HuH-7.5 (cell line): ENCODE measurements at regions not wholly inside any gene's neighbourhood (a gene's known extent, or its start where the extent isn't known, plus 50 kb on each side); places are given as distances from the start of the nearest gene placed in this dataset.
A peak's percentile ranks its signal among the peaks of the same experiment; 100 is the strongest.

Experiments used
- DNase-seq: peaks from one replicate; pipeline ENCODE4 v3.0.0; 2011; ENCODE audit warnings: low spot score

DNA sequence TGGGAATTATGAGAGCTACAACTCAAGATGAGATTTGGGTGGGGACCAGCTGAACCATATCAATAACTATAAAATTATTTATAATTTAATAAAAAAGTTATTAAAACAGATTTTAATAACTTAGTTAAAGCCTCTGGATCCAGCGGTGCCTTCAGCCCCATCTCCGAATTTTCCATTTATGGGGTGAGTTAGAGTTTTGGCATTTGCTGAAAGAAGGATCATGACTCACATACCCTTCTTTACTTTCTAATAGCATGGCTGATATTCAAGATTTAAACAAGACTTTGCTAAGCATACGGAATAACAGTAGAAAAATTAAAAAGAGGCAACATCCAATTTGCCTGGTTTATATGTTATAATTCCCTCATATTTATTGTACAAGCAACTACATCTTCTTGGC lies 94.5 kb downstream of the RDH14 start:
- no peak for DNase-seq

DNA sequence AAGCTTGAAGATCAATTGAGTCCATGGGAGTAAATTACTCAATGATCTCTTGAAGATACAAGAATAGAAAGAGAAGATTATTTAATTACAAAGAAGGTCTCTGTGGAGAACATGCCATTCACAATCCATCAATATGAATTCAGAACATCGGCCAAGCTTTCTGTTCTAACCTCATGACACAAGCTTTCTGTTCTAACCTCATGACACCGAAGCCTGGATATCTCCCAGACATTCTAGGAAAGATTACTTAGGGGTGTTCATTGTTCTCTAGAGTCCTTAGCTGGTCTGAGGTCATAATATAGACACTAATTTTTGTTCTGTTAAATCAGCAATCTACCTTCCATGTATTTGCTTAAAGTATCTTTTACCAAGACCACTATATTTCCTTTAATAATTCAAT lies 95.5 kb downstream of the RDH14 start:
- no peak for DNase-seq

DNA sequence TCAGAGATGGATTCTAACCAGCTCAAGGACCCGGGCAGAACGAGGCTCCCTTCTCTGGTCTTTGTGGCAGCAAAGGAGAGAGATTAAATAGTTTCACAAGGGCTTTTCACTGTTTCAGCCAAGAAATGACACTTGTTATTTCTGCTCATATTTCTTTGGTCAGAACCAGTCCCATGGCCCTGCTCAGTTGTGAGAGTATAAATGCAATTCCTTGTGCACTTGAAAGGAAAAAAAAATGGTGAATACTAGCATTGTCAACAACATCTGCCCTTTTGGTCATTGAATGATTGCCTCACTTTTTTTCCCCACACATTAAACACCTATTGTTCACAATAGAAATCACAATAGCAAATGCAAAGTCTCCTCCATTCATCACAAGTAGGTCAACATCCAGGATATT lies 104.4 kb downstream of the RDH14 start:
- DNase-seq: no peak

DNA sequence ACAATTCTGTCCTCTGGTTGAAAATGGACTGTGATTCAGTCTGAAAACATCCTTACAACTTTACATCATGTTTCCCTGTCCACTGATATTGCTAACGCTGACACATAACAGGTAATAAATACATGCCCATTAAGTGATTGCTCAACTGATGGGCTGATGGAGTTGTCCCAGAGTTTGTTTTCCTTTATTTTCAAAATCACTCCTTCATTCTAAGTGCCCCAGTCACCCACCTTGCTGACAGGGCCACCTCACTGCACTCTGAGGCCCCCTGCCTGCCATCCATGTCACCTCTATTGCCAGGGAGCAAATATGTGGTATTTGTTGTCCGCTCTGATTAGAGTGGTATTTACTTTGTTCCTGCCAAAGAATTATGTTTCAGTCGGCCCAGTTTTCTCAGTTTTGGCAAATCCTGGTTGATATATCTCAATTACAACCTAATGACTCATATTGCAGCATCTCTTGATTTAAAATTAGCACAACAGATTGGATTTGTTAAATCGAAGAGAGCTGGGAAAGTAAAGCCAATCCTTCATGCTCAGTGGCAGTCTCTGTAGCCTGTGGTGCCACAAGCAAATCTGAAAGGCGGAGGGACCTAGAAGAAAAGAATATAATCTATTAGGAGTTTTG lies 105.1 kb downstream of the RDH14 start:
- DNase-seq: no peak

DNA sequence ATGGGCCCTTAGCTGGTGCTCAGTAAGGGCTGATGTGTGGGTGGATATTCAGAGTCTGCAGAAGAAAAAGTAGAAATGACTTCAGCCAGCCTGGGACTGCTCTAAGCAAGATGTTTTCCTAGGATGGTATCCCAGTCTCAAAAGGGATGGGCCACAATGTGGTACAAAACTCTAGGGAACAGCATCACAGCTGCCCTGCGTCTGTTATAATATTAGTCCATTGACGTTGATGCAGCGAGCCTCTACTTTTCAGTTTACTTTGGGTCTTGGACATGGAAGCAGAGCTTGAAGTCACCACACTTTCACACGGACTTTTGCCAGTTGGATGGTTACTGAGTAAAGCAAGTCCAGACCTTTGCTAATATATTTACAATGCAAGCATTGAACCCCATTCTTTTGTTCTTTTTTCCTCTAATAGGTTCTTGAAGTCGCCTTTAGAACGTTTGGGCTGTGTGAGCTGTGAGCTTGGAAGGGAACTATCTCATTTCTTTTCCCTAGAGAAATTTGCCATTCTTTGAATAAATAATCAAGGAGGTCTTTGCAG lies 105.7 kb downstream of the RDH14 start:
- DNase-seq: no peak

DNA sequence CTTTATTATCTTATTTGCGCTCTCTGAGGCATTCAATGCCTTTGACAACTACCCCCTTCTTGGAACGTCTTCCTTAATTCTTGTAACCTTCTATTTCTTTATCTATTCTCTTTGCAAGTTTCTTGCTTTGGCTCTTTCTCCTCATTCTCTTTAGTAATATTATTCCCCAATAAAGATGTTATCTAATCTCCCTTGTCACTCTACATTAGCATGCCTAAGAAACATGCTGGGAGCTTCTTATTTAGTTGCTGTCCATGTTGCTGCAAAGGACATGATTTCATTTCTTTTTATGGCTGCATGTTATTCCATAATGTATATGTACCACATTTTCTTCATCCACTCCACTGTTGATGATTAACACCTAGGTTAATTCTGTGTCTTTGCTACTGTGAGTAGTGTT lies 113.7 kb downstream of the RDH14 start:
- DNase-seq: no peak

DNA sequence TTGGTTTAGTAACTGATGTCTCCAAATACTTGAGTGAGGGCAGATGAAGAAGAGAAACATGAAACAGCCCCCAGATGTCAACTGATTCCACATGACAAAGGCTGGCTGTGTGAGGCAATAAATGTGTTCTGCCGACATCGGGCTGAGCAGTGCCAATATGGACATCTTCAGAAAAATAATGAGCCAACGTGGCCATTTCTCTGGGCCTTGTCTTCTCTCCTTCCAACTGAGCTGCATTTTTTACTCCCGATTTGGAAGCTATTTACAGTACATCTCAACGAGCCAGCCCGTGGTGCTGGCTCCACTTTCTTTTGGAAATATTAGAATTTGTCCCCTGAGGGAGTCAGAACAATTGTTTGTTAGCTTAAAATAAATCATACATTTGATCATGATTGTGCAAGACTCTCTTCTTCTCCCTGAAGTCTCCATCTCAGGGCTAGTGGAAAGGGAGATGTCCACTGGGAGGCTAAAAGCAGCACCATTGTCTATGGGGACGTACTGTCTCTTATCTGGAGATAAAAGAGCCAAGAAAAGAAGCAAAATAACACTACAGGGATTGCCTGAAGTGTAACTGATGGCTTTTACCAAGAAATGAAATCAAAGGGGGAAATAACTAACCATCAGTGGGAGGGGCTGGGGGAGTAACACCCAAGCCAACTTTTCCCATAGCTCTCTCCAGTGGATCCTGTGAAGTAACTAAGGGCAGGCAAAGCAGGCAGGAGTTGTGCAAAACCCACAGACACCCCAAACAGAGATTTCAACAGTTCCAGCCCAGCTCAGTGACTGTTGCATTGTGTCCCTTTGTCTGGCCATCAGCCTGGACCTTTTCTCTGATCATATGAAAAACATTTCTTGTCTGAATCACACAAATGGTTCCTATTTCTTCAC lies 114.8 kb downstream of the RDH14 start:
- DNase-seq: no peak

DNA sequence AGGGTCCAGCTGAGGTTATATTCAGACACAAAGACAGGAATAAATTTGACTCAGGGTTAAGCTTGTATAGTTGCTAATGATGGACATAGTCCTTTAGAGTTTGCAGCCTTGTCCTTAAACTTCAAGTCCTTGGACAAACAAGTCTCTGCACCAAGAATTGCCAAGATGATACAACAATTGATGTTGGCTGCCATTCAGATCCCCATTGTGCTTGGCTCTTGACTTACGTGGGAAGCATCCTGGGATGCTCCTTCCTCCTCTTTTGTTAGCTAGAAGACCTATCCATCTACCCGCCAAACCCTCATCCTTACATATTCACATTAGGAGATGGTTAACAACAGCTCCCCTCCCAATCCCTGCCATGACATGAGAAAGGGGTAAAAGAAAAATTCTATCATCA lies 115.6 kb downstream of the RDH14 start:
- DNase-seq: no peak

DNA sequence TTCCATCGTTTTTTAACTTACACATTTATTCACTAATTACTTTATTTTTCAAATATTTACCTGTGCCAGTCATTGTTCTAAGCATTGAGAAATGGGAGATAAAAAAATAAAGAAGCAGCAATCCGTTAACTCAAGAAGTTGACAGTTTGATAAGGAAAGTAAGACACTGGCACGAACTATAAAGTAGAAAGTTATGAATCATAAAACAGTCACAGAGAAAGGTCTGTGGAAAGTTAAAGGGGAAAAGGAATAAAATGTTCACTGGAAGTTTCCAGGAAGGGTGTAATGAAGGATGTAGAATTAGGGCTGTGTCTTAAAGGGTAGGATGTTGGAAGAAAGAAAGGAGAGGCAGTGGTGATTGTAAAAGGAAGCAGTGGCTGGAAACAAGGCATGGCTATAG lies 118.9 kb downstream of the RDH14 start:
- DNase-seq: no peak

DNA sequence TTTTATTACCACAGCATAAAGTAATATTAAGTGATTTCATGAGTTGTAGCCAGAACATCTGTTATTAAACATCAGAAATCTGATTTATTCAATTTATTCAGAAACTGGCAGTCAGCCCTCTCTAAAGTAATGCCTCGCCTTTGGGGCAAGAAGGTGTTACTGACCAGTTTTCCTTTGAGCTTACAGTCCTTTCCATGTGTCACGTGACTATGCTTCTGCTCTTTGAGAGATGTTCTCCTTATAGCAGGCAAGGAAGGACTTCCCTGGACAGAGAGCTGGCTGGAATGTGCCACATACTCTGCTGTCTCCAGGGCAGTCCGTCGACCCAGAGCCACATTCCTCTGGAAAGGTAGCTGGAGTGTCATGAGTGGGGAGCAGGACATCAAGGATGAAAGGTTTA lies 119.7 kb downstream of the RDH14 start:
- DNase-seq: no peak

DNA sequence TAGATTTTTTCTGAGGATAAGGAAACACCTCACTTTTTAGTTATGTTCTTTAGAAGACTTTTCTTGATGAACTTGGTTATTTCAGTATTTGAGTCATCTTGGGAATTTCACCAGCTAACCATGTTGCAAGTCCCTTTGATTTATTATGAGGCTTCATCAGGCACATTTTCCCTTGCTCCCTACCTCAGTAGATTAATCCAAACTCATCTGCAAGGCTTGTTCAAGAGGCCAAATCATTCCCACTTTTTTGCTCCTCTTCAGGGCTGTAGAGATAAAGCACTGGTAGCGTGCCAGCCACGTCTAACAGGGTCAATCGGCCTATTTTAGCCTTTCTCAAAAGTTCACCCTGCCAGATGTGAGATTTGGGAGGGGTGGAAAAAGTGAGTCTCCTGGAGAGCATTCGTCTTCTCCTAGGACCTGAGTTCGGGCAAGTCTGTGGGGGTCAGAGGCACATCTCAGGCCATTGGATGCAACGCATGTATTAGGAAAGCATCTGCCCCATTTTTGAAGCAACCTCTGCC lies 120.3 kb downstream of the RDH14 start:
- no peak for DNase-seq

DNA sequence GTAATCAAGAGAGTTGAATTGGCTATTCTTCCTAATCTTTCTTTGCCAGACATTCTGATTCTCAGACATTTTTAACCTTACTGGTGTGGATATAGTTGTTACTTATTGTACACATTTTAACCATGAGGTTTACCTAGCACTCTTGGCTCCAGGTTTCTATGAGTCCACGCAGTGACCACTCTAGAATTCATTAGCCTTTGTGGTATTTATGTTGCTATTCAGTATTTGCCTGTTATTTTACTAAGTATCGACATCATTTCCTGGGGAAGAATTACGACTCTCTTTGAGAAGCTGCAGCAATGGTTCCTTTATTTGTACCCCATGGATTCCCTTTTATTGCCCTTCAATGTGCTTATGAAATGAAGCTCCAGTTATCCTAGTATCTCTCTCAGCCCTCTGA lies 120.7 kb downstream of the RDH14 start:
- no peak for DNase-seq

DNA sequence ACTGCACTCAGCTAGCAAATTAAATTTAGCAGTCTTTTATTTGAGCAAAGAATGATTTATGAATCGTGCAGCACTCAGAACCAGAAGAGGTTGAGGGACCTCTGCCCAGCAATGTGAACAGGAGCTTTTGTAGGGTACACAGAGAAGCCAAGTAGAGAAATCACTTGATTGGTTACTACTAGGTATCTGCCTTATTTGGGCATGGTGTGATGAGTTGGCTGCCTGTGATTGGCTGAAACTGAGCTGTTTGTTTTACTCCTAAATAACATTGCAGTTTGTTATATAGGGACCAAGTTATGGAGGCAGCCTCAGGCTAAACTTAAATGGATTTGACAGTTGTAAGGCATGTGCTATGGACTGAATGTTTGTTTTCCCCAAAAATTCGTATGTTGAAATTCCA lies 122.5 kb downstream of the RDH14 start:
- no peak for DNase-seq

DNA sequence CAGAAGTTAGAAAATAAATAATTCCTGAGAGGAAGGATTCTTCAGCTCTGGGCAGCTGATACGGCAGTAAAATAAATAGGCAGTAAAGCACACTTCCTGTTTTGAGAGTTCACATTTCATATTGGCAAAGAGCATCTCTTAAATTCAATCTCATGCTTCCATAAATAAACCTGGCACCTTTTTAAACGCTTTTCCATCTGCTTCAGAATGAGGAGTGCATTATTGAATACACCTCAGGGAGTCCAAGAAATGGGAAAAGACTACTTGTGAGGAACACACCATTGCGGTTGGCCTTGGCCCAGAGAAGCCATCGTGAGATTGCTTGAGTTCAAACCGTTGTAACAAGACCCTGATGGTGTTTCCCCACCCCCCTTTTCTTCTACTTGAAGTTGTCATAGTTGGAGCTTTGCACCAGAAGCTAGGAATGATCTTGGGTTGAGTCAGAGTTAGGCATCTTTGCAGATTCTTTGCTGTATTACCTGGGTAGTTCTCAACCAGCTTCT lies 123.9 kb downstream of the RDH14 start:
- no peak for DNase-seq

DNA sequence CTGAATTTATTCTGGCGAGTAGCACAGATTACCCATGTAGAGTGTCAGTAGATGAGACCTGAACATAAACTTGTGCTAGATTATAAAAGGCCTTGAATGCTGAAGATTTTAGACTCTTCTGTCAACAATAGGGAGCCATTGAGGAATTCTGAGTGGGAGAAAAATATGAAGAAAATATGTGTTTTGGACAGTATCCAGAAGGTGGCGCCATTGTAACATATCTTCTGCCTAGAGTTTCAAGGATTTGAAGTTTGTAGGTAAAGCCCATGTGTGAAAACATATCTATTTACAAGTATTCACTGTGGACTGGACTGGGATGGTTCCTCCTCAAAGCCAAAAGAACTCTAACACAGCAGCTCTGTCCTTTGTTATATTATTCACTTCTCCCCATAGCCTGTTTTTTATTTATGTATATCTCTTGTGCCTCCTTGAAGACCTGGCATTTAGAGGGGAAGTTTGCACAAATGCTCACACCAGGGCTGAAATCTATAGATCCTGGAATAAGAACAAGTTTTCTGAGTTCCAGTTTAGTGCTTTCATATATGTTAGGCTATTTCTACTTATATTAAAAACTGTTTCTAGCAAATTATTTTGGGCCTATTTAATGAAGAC lies 124.9 kb downstream of the RDH14 start:
- DNase-seq: peak; percentile 7

DNA sequence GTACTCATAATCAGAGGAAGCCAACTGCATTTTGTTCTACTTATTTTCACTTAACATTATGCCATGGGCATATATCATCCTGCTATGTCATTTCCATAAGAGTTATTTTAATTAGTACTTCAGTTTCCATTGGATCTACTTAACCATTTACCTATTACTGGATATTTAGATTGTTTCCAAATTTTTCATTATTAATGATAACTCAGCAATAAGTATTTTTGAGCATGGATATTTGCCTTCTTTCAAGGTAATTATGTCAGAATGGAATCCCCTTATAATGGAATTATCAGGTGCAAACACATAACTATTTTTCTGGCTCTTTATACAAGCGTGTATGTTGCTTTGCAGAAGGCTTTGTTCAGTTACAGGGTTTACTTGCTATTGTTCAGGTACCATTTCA lies 126.6 kb downstream of the RDH14 start:
- DNase-seq: no peak

DNA sequence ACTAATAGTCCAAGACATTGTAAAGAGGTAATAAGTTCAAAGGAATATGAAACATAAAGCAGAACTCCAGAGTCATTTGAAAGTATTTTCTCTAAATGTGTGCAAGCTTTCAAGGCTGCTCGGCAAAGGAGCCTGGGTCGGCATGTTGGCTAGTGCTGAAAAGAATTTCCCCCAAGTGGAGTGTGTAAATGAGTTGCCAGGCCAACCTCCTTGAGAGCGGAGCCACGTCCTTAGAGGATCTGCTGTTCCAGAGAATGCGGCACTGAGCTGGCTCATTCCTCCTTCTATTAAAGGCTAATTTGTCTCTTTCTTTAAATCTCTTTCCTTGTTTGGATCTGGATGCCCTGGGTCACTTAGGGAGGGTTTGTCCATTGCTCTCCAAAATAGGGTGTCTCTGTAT lies 127.5 kb downstream of the RDH14 start:
- DNase-seq: no peak

DNA sequence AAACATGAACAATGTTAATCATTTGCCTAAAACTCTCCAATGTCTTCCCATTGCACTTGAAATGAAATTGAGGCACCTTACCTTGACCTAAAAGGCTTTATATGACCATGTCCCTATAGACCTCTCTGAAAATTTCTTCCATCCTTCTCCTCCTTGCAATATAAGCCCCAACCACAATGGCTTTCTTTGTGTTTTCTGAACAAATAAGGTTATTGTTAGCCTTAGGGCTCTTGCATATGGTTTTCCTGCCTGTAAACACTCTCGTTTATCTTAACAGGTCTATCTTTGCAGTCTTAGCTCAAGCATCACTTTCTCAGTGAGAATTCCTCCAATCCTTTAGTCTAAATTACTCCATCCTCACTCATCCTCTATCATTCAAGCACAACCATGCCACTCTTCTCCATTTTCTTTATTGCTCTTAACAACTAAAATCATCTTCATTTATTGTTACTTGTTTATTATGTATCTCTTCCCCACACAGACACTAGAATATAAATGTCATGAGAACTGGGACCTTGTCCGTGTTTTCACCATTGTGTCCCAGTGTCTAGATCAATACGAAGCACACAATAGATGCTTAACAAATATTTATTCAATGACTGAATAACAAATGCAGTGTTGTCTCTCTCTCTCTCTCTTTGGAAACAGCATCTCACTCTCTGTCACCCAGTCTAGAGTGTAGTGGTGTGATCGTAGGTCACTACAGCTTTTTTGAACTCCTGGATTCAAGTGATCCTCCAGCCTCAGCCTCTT lies 129.3 kb downstream of the RDH14 start:
- DNase-seq: no peak

DNA sequence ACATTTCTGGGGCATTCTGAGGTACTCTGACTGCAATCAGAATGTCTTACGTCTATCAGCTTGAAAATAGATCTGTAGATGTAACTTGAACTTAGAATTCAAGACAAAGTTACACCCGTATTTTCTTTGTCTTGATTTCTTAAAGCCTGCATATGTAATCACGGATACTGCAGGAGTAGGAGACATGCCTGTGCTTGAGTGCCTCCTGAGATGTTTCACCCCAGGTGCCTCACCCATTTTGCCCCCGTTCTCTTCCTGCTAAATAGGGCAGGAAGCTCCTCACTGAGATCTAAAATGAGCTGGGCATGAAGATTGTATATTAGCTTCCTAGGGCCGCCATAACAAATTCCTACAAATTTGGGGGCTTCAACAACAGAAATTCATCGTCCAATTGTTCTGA lies 131.9 kb downstream of the RDH14 start:
- no peak for DNase-seq

DNA sequence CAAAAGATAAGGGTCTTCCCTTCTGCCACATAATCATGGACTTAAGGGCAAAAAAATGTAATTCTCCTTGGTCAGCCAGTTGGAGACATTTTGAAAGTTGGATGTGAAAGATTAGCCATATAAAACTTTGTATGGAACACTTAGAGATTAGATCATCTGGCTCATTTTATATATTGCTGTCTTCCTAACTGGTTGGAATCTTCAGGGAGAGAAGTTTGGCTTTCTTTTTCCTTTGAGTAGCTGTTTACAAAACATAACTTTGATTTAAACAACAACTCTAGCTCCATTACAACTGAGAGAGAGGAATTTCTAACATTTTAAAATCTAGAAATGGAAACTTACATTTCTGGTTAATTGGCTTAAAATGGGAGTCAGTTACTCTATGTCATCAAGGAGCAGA lies 132.7 kb downstream of the RDH14 start:
- DNase-seq: no peak

DNA sequence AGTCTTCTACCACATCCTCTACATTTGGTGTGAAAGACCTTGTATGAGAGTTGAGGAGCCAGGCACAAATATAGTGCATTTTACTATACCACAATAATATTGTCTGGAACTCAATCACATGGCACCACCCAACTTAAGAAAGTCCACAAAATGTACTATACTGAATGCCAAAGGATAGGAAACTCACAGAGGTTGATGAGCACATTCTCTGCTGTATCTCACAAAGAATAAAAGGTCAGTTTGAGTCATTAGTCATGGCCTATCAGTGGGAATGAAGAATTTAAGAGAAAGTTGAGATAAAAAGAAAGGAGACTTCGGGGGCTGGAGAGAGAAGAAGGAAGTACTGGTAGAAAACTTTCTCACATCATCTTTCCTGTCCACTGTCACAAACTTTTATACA lies 134.3 kb downstream of the RDH14 start:
- no peak for DNase-seq

DNA sequence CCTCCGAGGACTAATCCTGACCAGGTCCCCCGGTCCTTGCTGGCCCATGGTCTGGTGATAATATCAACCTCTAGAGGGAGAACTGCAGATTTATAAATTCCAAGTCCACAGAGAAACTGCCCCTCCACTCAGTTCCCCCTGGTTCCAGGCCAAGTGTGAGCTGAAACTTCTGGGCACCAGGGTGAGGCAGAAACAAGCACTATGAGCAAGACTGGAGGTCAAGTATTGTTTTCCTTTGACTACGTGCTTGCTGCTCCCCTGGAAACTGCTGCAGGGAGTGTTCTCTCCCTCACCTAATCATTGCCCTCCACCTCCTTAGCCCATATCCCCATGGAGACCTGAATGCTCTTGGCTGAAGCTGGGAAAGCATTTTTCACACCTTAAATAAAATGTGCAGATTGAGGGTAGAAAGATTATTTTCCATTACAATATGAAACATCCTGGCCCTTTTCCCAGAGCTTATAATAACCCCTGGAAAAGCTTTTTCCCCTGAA lies 135.2 kb downstream of the RDH14 start:
- DNase-seq: no peak
